DOHH2 (cell line): ENCODE measurements at regions not wholly inside any gene's neighbourhood (a gene's known extent, or its start where the extent isn't known, plus 50 kb on each side); places are given as distances from the start of the nearest gene placed in this dataset.
"Not testable (repeated sequence)": the region's sequence is repeated elsewhere in the genome, so short reads cannot be mapped to it uniquely, and the experiment has no call there.

Source experiments
- H3F3A ChIP-seq: fragments of 200-600 bp; sonication (generic), shearing (Covaris generic); 2 replicates; pipeline ENCODE4 v1.6.0; 2016; ENCODE audit warnings: antibody characterized with exemption, mild to moderate bottlenecking; ENCODE audit not compliant: control insufficient read depth, insufficient read depth
- H3K27ac ChIP-seq: fragments of 200-600 bp; sonication (generic); 2 replicates; pipeline ENCODE4 v1.5.1; 2014; ENCODE audit warnings: low read depth, mild to moderate bottlenecking, low read length, moderate library complexity
- H3K27me3 ChIP-seq: fragments of 200-600 bp; sonication (generic); 2 replicates; pipeline ENCODE4 v1.6.1; 2014; ENCODE audit warnings: mild to moderate bottlenecking, low read length, mixed read lengths; ENCODE audit not compliant: control insufficient read depth
- H3K36me3 ChIP-seq: fragments of 200-600 bp; sonication (generic); 2 replicates; pipeline ENCODE4 v1.6.1; 2014; ENCODE audit warnings: mild to moderate bottlenecking, low read length, moderate library complexity, mixed read lengths; ENCODE audit not compliant: control insufficient read depth
- H3K4me1 ChIP-seq: fragments of 200-600 bp; sonication (generic); 2 replicates; pipeline ENCODE4 v1.6.1; 2014; ENCODE audit warnings: mild to moderate bottlenecking, low read length, mixed read lengths; ENCODE audit not compliant: control insufficient read depth
- H3K4me2 ChIP-seq: fragments of 200-600 bp; sonication (generic); 2 replicates; pipeline ENCODE4 v1.6.0; 2014; ENCODE audit warnings: mild to moderate bottlenecking, low read length, moderate library complexity
- H3K4me3 ChIP-seq: fragments of 200-600 bp; sonication (generic); 2 replicates; pipeline ENCODE4 v1.5.1; 2014; ENCODE audit warnings: mild to moderate bottlenecking, low read length, mixed read lengths
- H3K79me2 ChIP-seq: fragments of 200-600 bp; sonication (generic); 2 replicates; pipeline ENCODE4 v1.6.1; 2014; ENCODE audit warnings: mild to moderate bottlenecking, low read length, mixed read lengths; ENCODE audit not compliant: control insufficient read depth
- H3K9me2 ChIP-seq: fragments of 200-600 bp; sonication (generic); replicated peaks from 2 replicates; pipeline ENCODE4 v1.6.1; 2014; ENCODE audit warnings: mild to moderate bottlenecking, low read length, mixed read lengths; ENCODE audit not compliant: control insufficient read depth
- H3K9me3 ChIP-seq: fragments of 200-600 bp; sonication (generic); 2 replicates; pipeline ENCODE4 v1.6.1; 2014; ENCODE audit warnings: antibody characterized with exemption, low read length, mixed read lengths; ENCODE audit not compliant: control insufficient read depth, insufficient read depth
- H4K20me1 ChIP-seq: fragments of 200-600 bp; sonication (generic); 2 replicates; pipeline ENCODE4 v1.6.0; 2014; ENCODE audit warnings: low read depth, mild to moderate bottlenecking, antibody characterized with exemption, low read length, moderate library complexity; ENCODE audit not compliant: control insufficient read depth, insufficient read depth
- CTCF ChIP-seq: fragments of 200-600 bp; sonication (generic); IDR thresholded peaks from one replicate; pipeline ENCODE4 v1.5.1; 2014; ENCODE audit warnings: antibody characterized with exemption, mild to moderate bottlenecking, low read depth, low read length; ENCODE audit not compliant: poor library complexity, severe bottlenecking
- EZH2phosphoT487 ChIP-seq: fragments of 200-600 bp; sonication (generic); IDR thresholded peaks from 2 replicates; pipeline ENCODE4 v1.6.1; 2017; ENCODE audit warnings: borderline replicate concordance, mild to moderate bottlenecking, antibody characterized with exemption, low read length, moderate library complexity, mixed read lengths

GRCh38 chr7:136102881-136103280 lies 125.7 kb upstream of the MTPN start:
- Histone ChIP-seq H3K79me2 (no peaks in the 10 kb centered on the region), H3K9me2 (no peaks in the 10 kb centered on the region), H3K36me3 (no peaks in the 10 kb centered on the region), H3K27ac (no peak overlapping the region), H3K9me3 (no peaks in the 10 kb centered on the region), H4K20me1 (no peaks in the 10 kb centered on the region), H3K4me1 (no peaks in the 10 kb centered on the region), H3K4me2 (no peak overlapping the region), H3F3A (no peaks in the 10 kb centered on the region), H3K27me3 (no peaks in the 10 kb centered on the region), H3K4me3 (no peak overlapping the region)
- TF ChIP-seq CTCF (no peak), EZH2phosphoT487 (no peak)

- H3K36me3 ChIP-seq, H3K4me1 ChIP-seq, H3K4me2 ChIP-seq, H3K4me3 ChIP-seq, H3K9me3 ChIP-seq, H3K27me3 ChIP-seq, H3K79me2 ChIP-seq, H3K27ac ChIP-seq, H4K20me1 ChIP-seq, H3K9me2 ChIP-seq, H3F3A ChIP-seq: not testable (repeated sequence)
These were observed 115.6 kb upstream of the MTPN start for GRCh38 chr7:136092714-136093113.

GRCh38 chr7:136087881-136088280 lies 110.7 kb upstream of the MTPN start:
- H3K4me2 ChIP-seq, result no peak overlapping the region
- H3K27me3 ChIP-seq, result no peaks in the 10 kb centered on the region
- H3K9me3 ChIP-seq, result no peaks in the 10 kb centered on the region
- no peaks in the 10 kb centered on the region for H4K20me1 ChIP-seq
- H3K4me3 ChIP-seq, result no peak overlapping the region
- H3K4me1 ChIP-seq, result no peaks in the 10 kb centered on the region
- H3K79me2 ChIP-seq, result no peaks in the 10 kb centered on the region
- no peaks in the 10 kb centered on the region for H3F3A ChIP-seq
- H3K27ac ChIP-seq, result no peak overlapping the region
- TF ChIP-seq CTCF, result no peak
- no peak for TF ChIP-seq EZH2phosphoT487
- no peaks in the 10 kb centered on the region for H3K36me3 ChIP-seq
- no peaks in the 10 kb centered on the region for H3K9me2 ChIP-seq

GRCh38 chr7:136086712-136087111 lies 109.6 kb upstream of the MTPN start:
- Histone ChIP-seq H3K36me3 (no peaks in the 10 kb centered on the region), H3K4me3 (no peak overlapping the region), H3K27me3 (no peaks in the 10 kb centered on the region), H3K27ac (no peak overlapping the region), H3K9me3 (no peaks in the 10 kb centered on the region), H3F3A (no peaks in the 10 kb centered on the region), H3K9me2 (no peaks in the 10 kb centered on the region), H3K79me2 (no peaks in the 10 kb centered on the region), H3K4me2 (no peak overlapping the region), H4K20me1 (no peaks in the 10 kb centered on the region), H3K4me1 (no peaks in the 10 kb centered on the region)
- no peak for TF ChIP-seq EZH2phosphoT487
